SU-DHL-6 (cell line): ENCODE measurements at regions not wholly inside any gene's neighbourhood (a gene's known extent, or its start where the extent isn't known, plus 50 kb on each side); places are given as distances from the start of the nearest gene placed in this dataset.

Experiments
- H2AFZ ChIP-seq: fragments of 200-600 bp; sonication (generic); 2 replicates; pipeline ENCODE4 v1.6.1; 2014; ENCODE audit warnings: low read depth, mild to moderate bottlenecking, moderate library complexity, mixed read lengths, antibody characterized with exemption, low read length; ENCODE audit not compliant: severe bottlenecking
- H3F3A ChIP-seq: fragments of 200-600 bp; shearing (Covaris generic); 2 replicates; pipeline ENCODE4 v1.6.0; 2016; ENCODE audit warnings: antibody characterized with exemption, mild to moderate bottlenecking; ENCODE audit not compliant: insufficient read depth
- H3K27ac ChIP-seq: fragments of 200-600 bp; sonication (generic); 2 replicates; pipeline ENCODE4 v1.5.1; 2016; ENCODE audit warnings: low read depth, mild to moderate bottlenecking, low read length, moderate library complexity, mixed read lengths
- H3K27me3 ChIP-seq: fragments of 200-600 bp; sonication (generic), shearing (Covaris generic); 2 replicates; pipeline ENCODE4 v1.6.0; 2014; ENCODE audit warnings: mild to moderate bottlenecking, low read length
- H3K36me3 ChIP-seq: fragments of 200-600 bp; sonication (generic); 2 replicates; pipeline ENCODE4 v1.6.1; 2014; ENCODE audit warnings: mild to moderate bottlenecking, low read length, mixed read lengths
- H3K4me2 ChIP-seq: fragments of 300-600, 200-600 bp; shearing (Covaris generic), sonication (generic); 2 replicates; pipeline ENCODE4 v1.6.0; 2014; ENCODE audit warnings: low read length, low read depth, mild to moderate bottlenecking; ENCODE audit not compliant: poor library complexity, severe bottlenecking
- H3K4me3 ChIP-seq: fragments of 200-600 bp; sonication (generic); 2 replicates; pipeline ENCODE4 v1.5.1; 2014; ENCODE audit warnings: antibody characterized with exemption, low read length, mild to moderate bottlenecking, mixed read lengths; ENCODE audit not compliant: insufficient read depth, poor library complexity, severe bottlenecking
- H3K79me2 ChIP-seq: fragments of 200-600 bp; sonication (generic); 2 replicates; pipeline ENCODE4 v1.6.1; 2014; ENCODE audit warnings: mild to moderate bottlenecking, low read length, moderate library complexity; ENCODE audit not compliant: insufficient read depth
- H3K9ac ChIP-seq: fragments of 200-600 bp; sonication (generic); 2 replicates; pipeline ENCODE4 v1.7.0; 2014; ENCODE audit warnings: mild to moderate bottlenecking, low read length
- H3K9me2 ChIP-seq: fragments of 200-600 bp; sonication (generic); replicated peaks from 2 replicates; pipeline ENCODE4 v1.6.1; 2014; ENCODE audit warnings: low read length; ENCODE audit not compliant: insufficient read depth
- H3K9me3 ChIP-seq: fragments of 200-600 bp; sonication (generic); 2 replicates; pipeline ENCODE4 v1.6.1; 2014; ENCODE audit warnings: low read length, mixed read lengths; ENCODE audit not compliant: insufficient read depth
- H4K20me1 ChIP-seq: fragments of 200-600 bp; sonication (generic); 2 replicates; pipeline ENCODE4 v1.6.1; 2014; ENCODE audit warnings: low read depth, mild to moderate bottlenecking, antibody characterized with exemption, low read length, moderate library complexity, mixed read lengths
- EZH2phosphoT487 ChIP-seq: fragments of 200-600 bp; sonication (generic), shearing (Covaris generic); conservative IDR thresholded peaks from 2 replicates; pipeline ENCODE4 v1.6.1; 2018; ENCODE audit warnings: mild to moderate bottlenecking, antibody characterized with exemption, low read length, moderate library complexity, mixed read lengths
- TF ChIP-seq, protein P1 (sequence below): fragments of 200-600 bp; sonication (generic); IDR thresholded peaks from one replicate; pipeline ENCODE4 v1.5.1; 2017; ENCODE audit warnings: antibody characterized with exemption, mild to moderate bottlenecking, low read length, moderate library complexity; ENCODE audit not compliant: insufficient read depth, poor library complexity, severe bottlenecking

DNA sequence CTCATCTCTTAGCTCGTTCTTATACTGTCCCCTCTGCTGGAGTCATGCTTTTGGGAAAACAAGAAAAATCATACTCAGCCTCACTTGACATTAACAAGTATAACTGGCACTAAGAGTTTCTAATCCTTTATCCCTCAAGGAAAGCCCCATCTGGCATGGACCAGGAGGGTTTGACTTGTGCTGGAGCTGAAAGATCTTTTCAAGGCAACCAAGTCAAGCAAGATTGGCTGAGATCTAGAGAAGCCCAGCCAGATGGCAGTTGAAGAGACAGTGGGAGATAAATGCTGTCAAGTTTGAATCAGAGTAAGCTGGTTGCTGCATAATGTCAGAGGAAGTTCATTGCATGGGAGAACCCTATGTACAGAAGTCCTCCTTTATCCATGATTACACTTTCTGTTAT, 336.5 kb upstream of the LRP1B start:
- Histone ChIP-seq H3K4me3 (no peak overlapping the region), H2AFZ (no peak overlapping the region), H3K9me3 (no peaks in the 10 kb centered on the region), H3K79me2 (no peaks in the 10 kb centered on the region), H3K27me3 (no peaks in the 10 kb centered on the region), H3F3A (no peaks in the 10 kb centered on the region), H3K27ac (no peak overlapping the region), H3K9me2 (no peaks in the 10 kb centered on the region), H3K36me3 (no peaks in the 10 kb centered on the region), H3K4me2 (no peak overlapping the region), H3K9ac (no peak overlapping the region), H4K20me1 (no peaks in the 10 kb centered on the region)
- TF ChIP-seq, protein P1, sequence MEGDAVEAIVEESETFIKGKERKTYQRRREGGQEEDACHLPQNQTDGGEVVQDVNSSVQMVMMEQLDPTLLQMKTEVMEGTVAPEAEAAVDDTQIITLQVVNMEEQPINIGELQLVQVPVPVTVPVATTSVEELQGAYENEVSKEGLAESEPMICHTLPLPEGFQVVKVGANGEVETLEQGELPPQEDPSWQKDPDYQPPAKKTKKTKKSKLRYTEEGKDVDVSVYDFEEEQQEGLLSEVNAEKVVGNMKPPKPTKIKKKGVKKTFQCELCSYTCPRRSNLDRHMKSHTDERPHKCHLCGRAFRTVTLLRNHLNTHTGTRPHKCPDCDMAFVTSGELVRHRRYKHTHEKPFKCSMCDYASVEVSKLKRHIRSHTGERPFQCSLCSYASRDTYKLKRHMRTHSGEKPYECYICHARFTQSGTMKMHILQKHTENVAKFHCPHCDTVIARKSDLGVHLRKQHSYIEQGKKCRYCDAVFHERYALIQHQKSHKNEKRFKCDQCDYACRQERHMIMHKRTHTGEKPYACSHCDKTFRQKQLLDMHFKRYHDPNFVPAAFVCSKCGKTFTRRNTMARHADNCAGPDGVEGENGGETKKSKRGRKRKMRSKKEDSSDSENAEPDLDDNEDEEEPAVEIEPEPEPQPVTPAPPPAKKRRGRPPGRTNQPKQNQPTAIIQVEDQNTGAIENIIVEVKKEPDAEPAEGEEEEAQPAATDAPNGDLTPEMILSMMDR: no peak
- no peak for TF ChIP-seq EZH2phosphoT487

DNA sequence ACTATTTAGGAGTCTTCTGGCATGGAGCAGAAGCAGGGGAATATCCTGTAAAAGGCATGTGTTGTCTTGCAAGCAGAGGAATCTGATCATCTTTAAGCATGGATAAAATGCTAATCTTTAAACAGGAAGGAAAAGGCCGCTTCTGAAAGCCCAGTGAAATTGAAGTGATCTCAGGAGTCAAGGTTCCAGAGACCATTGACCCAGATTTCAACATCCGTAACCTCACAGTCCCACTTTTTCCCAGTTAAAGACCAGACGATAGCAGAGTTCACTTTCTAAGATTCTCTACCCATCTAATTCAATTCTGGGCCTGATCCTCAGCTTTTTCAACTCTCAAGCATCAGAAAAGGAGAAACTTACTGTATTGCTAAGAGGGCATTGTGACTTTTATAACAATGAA, 332.2 kb upstream of the LRP1B start:
- Histone ChIP-seq H3K36me3 (no peaks in the 10 kb centered on the region), H3F3A (no peaks in the 10 kb centered on the region), H3K9ac (no peak overlapping the region), H4K20me1 (no peaks in the 10 kb centered on the region), H3K4me2 (no peak overlapping the region), H3K4me3 (no peak overlapping the region), H3K9me3 (no peaks in the 10 kb centered on the region), H3K79me2 (no peaks in the 10 kb centered on the region), H2AFZ (no peak overlapping the region), H3K9me2 (no peaks in the 10 kb centered on the region), H3K27ac (no peak overlapping the region), H3K27me3 (no peaks in the 10 kb centered on the region)
- no peak for TF ChIP-seq EZH2phosphoT487
- TF ChIP-seq, protein P1: no peak

GRCh38 chr2:142462306-142462705, 331.5 kb upstream of the LRP1B start:
- Histone ChIP-seq H4K20me1 (no peaks in the 10 kb centered on the region), H3K9ac (no peak overlapping the region), H3K36me3 (no peaks in the 10 kb centered on the region), H3K9me2 (no peaks in the 10 kb centered on the region), H3K27ac (no peak overlapping the region), H3K27me3 (no peaks in the 10 kb centered on the region), H3K79me2 (no peaks in the 10 kb centered on the region), H2AFZ (no peak overlapping the region), H3K9me3 (no peaks in the 10 kb centered on the region), H3F3A (no peaks in the 10 kb centered on the region), H3K4me3 (no peak overlapping the region), H3K4me2 (no peak overlapping the region)
- TF ChIP-seq EZH2phosphoT487: no peak
- TF ChIP-seq, protein P1: no peak
